Transverse colon (tissue), 4 donors: ENCODE measurements at regions not wholly inside any gene's neighbourhood (a gene's known extent, or its start where the extent isn't known, plus 50 kb on each side); places are given as distances from the start of the nearest gene placed in this dataset.

Experiments used
- DNase-seq: peaks from one replicate; pipeline ENCODE4 v3.0.0-alpha.2; 2019
- H3K27ac ChIP-seq, 4 donors: fragments of 200-600 bp; sonication (generic); 2 replicates each; pipeline ENCODE4 v1.5.1; 2016 to 2018; ENCODE audit warnings: inconsistent platforms in 4 of 4
- H3K27me3 ChIP-seq: fragments of 200-600 bp; sonication (generic); 2 replicates; pipeline ENCODE4 v1.5.1; 2017; ENCODE audit warnings: inconsistent platforms
- H3K36me3 ChIP-seq, 4 donors: fragments of 200-600 bp; sonication (generic); 2 replicates each; pipeline ENCODE4 v1.5.1; 2017 to 2019; ENCODE audit warnings: inconsistent platforms in 4 of 4
- H3K4me1 ChIP-seq, 4 donors: fragments of 200-600 bp; sonication (generic); 2 replicates each; pipeline ENCODE4 v1.5.1; 2017 to 2020; ENCODE audit warnings: inconsistent platforms in 4 of 4
- H3K4me3 ChIP-seq, 4 donors: fragments of 200-600 bp; sonication (generic); 1 replicate in 1 of 4; 2 replicates in 3 of 4; pipeline versions ENCODE4 v1.5.1 to v1.6.1; 2017 to 2019; ENCODE audit warnings: inconsistent platforms in 4 of 4
- H3K9me3 ChIP-seq, 2 donors: fragments of 200-600 bp; sonication (generic); 2 replicates each; pipeline ENCODE4 v1.5.1; 2017 to 2019; ENCODE audit warnings: inconsistent platforms in 2 of 2
- CTCF ChIP-seq, 5 experiments: fragments of 200-600 bp in 3 of 5; fragments of 450-650 bp in 2 of 5; sonication (generic) in 3 of 5; IDR thresholded peaks; 1 replicate in 2 of 5; 2 replicates in 3 of 5; pipeline ENCODE4 v1.5.1; 2016 to 2017; ENCODE audit warnings: antibody characterized with exemption in 5 of 5, inconsistent platforms in 3 of 5, mild to moderate bottlenecking in 2 of 5, moderate library complexity in 1 of 5
- EP300 ChIP-seq: sonication (generic); formaldehyde crosslinking; IDR thresholded peaks from one replicate; pipeline ENCODE4 v1.6.1; 2017; ENCODE audit warnings: antibody characterized with exemption, low read depth
- POLR2A ChIP-seq: fragments of 450-650 bp; IDR thresholded peaks from one replicate; pipeline ENCODE4 v1.6.1; 2016; ENCODE audit warnings: antibody characterized with exemption, mild to moderate bottlenecking, moderate library complexity
- POLR2AphosphoS5 ChIP-seq, 3 donors: sonication (generic); formaldehyde crosslinking; IDR thresholded peaks; one replicate each; pipeline ENCODE4 v1.6.1; 2016; ENCODE audit warnings: antibody characterized with exemption in 3 of 3
- whole genome bisulfite sequencing, 2 donors: methylation state at CpG; one replicate each; pipeline ENCODE4 v1.1.5; 2018; ENCODE audit warnings: low coverage in 1 of 2; 5-methylcytosine and 5-hydroxymethylcytosine counted together
- in situ Hi-C, 4 donors: fragments of 200-750 bp; cut with MboI; loops; one replicate each; pipeline versions ENCODE4 v1.15.0 to v1.15.1; 2017; ENCODE audit warnings: low sequenced_read_pairs in 3 of 4, low pct_ligation_motif_present in 1 of 4, low pct_unique_long_range_greater_than_20kb in 1 of 4
- intact Hi-C: fragments of 100-400 bp; cut with DNase I; formaldehyde crosslinking; loops from one replicate; pipeline ENCODE4 v1.15.1; 2023; ENCODE audit warnings: low total_unique reads

- no peaks in the 10 kb centered on the region for H3K27me3 ChIP-seq
- TF ChIP-seq CTCF (IDR thresholded peaks at IDR 0.05) = no peak
- TF ChIP-seq POLR2A = no peak
- TF ChIP-seq EP300 = no peak
- TF ChIP-seq POLR2AphosphoS5 (IDR thresholded peaks at IDR 0.05) = no peak
- in situ Hi-C loops = no loop called here
- no peak for DNase-seq
- intact Hi-C loops = no loop called here
- no peaks in the 10 kb centered on the region for H3K4me1 ChIP-seq
- H3K36me3 ChIP-seq = no peaks in the 10 kb centered on the region
- H3K9me3 ChIP-seq = no peaks in the 10 kb centered on the region
- no peak overlapping the region for H3K4me3 ChIP-seq
- 56 to 65% methylated on average over 1 to 3 of the region's 3 CpGs for WGBS, 2 donors
- H3K27ac ChIP-seq = no peak overlapping the region
These were observed 448.2 kb downstream of the LIG4 start for GRCh38 chr13:107767119-107767518.

- no peaks in the 10 kb centered on the region for H3K36me3 ChIP-seq
- TF ChIP-seq POLR2A (no peak), EP300 (no peak), POLR2AphosphoS5 (IDR thresholded peaks at IDR 0.05) (no peak), CTCF (IDR thresholded peaks at IDR 0.05) (no peak)
- in situ Hi-C loops = no loop called here
- 47 to 52% methylated on average over 6 of the region's 6 CpGs for WGBS, 2 donors
- H3K9me3 ChIP-seq = no peaks in the 10 kb centered on the region
- H3K27me3 ChIP-seq = no peaks in the 10 kb centered on the region
- DNase-seq = no peak
- no peaks in the 10 kb centered on the region for H3K4me1 ChIP-seq
- intact Hi-C loops = no loop called here
- H3K4me3 ChIP-seq = no peak overlapping the region
- no peak overlapping the region for H3K27ac ChIP-seq
These were observed 449.5 kb downstream of the LIG4 start for GRCh38 chr13:107765724-107766401.

GRCh38 chr13:107764046-107764445 is 451.3 kb downstream of the LIG4 start:
- intact Hi-C loops (no loop called here), in situ Hi-C loops (no loop called here)
- DNase-seq = no peak
- no peaks in the 10 kb centered on the region for H3K36me3 ChIP-seq
- WGBS, 2 donors = 80% methylated on average over 1 of the region's 1 CpG
- TF ChIP-seq EP300 = no peak
- TF ChIP-seq POLR2AphosphoS5 (IDR thresholded peaks at IDR 0.05) = no peak
- TF ChIP-seq CTCF (IDR thresholded peaks at IDR 0.05) = no peak
- TF ChIP-seq POLR2A = no peak
- no peaks in the 10 kb centered on the region for H3K27me3 ChIP-seq
- no peak overlapping the region for H3K27ac ChIP-seq
- no peak overlapping the region for H3K4me3 ChIP-seq
- no peaks in the 10 kb centered on the region for H3K9me3 ChIP-seq
- H3K4me1 ChIP-seq = no peaks in the 10 kb centered on the region

GRCh38 chr13:107753748-107754147 is 461.6 kb downstream of the LIG4 start:
- no peaks in the 10 kb centered on the region for H3K27me3 ChIP-seq
- H3K4me3 ChIP-seq = no peak overlapping the region
- H3K27ac ChIP-seq = no peak overlapping the region
- no peaks in the 10 kb centered on the region for H3K9me3 ChIP-seq
- DNase-seq = no peak
- TF ChIP-seq CTCF (IDR thresholded peaks at IDR 0.05) (no peak), POLR2AphosphoS5 (IDR thresholded peaks at IDR 0.05) (no peak), POLR2A (no peak), EP300 (no peak)
- in situ Hi-C loops (no loop called here), intact Hi-C loops (no loop called here)
- H3K36me3 ChIP-seq = no peaks in the 10 kb centered on the region
- 50 to 59% methylated on average over 3 of the region's 3 CpGs for WGBS, 2 donors
- no peaks in the 10 kb centered on the region for H3K4me1 ChIP-seq
